Esophagus squamous epithelium (tissue), 4 donors: ENCODE measurements at regions not wholly inside any gene's neighbourhood (a gene's known extent, or its start where the extent isn't known, plus 50 kb on each side); places are given as distances from the start of the nearest gene placed in this dataset.

Experiments used
- POLR2A ChIP-seq, 4 donors: fragments of 450-650 bp; IDR thresholded peaks; one replicate each; pipeline ENCODE4 v1.6.1; 2017; ENCODE audit warnings: antibody characterized with exemption in 4 of 4, mild to moderate bottlenecking in 4 of 4, moderate library complexity in 3 of 4
- TF ChIP-seq, protein P1 (sequence below), 6 experiments: fragments of 450-650 bp in 4 of 6; fragments of 200-600 bp in 2 of 6; sonication (generic) in 2 of 6; IDR thresholded peaks; one replicate each; pipeline ENCODE4 v1.5.1; 2016 to 2019; ENCODE audit warnings: antibody characterized with exemption in 6 of 6, mild to moderate bottlenecking in 4 of 6, moderate library complexity in 4 of 6

DNA sequence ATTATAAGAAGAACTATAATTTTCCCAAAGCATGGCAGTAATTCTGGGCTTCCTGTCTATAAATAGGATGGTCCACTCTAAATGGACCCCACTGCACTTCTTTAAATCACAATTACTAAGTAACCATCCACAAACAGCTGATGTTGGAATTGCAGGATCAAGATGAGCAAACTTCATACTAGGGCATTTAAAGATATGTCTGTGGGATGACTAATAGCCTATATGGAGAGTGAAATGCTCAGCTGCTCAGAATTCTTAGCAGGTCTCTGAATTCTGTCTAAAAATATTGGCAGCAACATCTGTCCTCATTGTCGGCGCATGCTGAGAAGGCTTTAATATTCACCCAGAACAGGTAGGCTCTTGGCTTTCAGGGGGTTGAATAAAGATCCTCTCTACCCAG, 140.4 kb downstream of the SATB1 start:
- TF ChIP-seq, protein P1, sequence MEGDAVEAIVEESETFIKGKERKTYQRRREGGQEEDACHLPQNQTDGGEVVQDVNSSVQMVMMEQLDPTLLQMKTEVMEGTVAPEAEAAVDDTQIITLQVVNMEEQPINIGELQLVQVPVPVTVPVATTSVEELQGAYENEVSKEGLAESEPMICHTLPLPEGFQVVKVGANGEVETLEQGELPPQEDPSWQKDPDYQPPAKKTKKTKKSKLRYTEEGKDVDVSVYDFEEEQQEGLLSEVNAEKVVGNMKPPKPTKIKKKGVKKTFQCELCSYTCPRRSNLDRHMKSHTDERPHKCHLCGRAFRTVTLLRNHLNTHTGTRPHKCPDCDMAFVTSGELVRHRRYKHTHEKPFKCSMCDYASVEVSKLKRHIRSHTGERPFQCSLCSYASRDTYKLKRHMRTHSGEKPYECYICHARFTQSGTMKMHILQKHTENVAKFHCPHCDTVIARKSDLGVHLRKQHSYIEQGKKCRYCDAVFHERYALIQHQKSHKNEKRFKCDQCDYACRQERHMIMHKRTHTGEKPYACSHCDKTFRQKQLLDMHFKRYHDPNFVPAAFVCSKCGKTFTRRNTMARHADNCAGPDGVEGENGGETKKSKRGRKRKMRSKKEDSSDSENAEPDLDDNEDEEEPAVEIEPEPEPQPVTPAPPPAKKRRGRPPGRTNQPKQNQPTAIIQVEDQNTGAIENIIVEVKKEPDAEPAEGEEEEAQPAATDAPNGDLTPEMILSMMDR (IDR thresholded peaks at IDR 0.05), result no peak
- no peak for TF ChIP-seq POLR2A (IDR thresholded peaks at IDR 0.05)
